Activated naive CD4-positive, alpha-beta T cell treated with anti-CD3 and anti-CD28 coated beads, Interleukin-2, amount 50 U/mL, for 72 hours (primary cell): ENCODE measurements at regions not wholly inside any gene's neighbourhood (a gene's known extent, or its start where the extent isn't known, plus 50 kb on each side); places are given as distances from the start of the nearest gene placed in this dataset.

Source experiments
- ATAC-seq, 2 donors: fragments of 150-1000 bp; cut with Tn5 transposase; 2 replicates each; pipeline ENCODE4 v1.10.0; 2021; ENCODE audit warnings: mild to moderate bottlenecking in 2 of 2, moderate library complexity in 2 of 2
- DNase-seq, 2 donors: peaks; one replicate each; pipeline ENCODE4 v3.0.0; 2021 to 2022; ENCODE audit warnings: low spot score in 2 of 2
- H3K27ac Mint-ChIP-seq, 2 donors: one replicate each; pipeline ENCODE4 v1.8.0; 2022; ENCODE audit warnings: mild to moderate bottlenecking in 2 of 2, mixed read lengths in 2 of 2
- H3K36me3 Mint-ChIP-seq, 2 donors: one replicate each; pipeline ENCODE4 v1.8.0; 2022; ENCODE audit warnings: mixed read lengths in 2 of 2
- H3K9me3 Mint-ChIP-seq, 2 donors: one replicate each; pipeline ENCODE4 v1.8.0; 2022; ENCODE audit warnings: mixed read lengths in 2 of 2

DNA sequence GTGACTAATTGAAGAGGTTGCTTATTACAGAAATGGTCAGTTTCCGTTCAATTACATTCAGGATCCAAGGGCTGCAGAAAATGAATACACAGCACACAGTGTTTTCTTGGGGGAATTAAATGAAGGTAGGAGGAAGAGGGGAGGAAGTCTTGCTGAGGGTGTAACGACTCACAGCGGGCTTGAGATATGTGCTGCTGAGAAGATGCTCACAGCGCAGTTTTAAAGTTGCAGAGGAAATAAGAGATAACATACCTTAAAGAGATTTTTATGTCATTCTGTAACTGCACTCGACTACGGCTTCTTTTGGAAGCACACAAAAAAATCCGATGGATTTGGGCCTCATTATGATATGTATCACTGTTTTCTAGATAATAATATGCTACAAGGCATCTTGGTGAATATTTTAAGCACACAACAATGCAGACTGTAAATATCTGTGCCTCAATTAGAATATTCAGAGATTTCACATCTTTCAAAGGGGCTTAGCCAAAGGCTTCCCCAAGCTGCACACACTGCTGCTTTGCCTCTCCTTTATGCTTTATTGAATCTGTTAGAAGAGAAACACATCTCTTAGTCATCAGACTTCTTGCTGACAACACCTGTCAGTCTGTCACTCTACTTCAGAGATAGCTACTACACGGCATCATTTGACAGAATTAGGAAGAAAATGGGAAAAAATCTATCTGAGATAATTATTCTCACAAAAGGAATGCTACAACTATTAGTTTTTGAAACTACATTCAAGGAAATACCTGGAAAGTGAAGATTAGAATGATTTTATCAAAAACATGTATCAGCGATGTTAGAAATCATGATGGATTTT lies 773.2 kb downstream of the OTOL1 start:
- H3K36me3 Mint-ChIP-seq, result no peaks in the 10 kb centered on the region
- ATAC-seq, result no peak
- no peak for DNase-seq
- H3K9me3 Mint-ChIP-seq, result peaks cover 0 to 3% of the 10 kb centered on the region in 2 donors
- H3K27ac Mint-ChIP-seq, result no peak overlapping the region

DNA sequence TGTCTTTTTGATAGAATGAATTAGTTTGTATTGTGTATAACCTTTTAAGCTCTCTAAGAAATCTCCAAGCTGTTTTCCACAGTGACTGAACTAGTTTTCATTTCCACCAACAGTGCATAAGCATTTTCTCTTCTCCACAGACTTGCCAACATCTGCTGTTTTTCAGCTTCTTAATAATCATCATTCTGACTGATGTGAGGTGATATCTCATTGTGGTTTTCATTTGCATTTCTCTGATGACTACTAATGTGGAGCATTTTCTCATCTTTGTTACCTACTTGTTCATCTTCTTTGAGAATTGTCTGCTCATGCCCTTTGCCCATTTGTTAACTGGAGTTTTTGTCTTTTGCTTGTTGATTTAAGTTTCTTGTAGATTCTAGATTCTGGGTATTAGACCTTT lies 777.5 kb downstream of the OTOL1 start:
- H3K9me3 Mint-ChIP-seq, result peaks cover 4 to 7% of the 10 kb centered on the region in 2 donors
- no peak overlapping the region for H3K27ac Mint-ChIP-seq
- H3K36me3 Mint-ChIP-seq, result no peaks in the 10 kb centered on the region
- ATAC-seq, result no peak
- DNase-seq, result no peak

DNA sequence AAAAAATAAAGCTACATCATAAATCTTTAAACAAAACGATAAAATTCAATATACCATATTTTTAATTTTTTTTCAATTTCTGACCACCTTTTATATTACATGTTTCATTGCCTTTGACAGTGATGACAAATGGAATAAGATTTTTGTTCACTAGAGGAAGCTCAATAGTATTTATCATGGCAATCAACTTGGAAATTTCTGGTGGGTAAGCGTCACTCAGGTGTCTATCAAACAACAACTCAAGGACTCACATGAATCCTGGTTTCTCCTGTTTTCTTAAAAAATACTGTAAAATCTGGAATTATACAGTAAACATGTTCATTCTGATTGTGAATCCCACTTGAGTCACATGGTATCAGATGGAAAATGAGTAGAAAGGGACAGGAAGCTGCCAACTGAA lies 782.2 kb downstream of the OTOL1 start:
- Mint-ChIP-seq H3K9me3 (peaks cover 4 to 7% of the 10 kb centered on the region in 2 donors), H3K27ac (no peak overlapping the region), H3K36me3 (no peaks in the 10 kb centered on the region)
- DNase-seq, result no peak
- ATAC-seq, result no peak

DNA sequence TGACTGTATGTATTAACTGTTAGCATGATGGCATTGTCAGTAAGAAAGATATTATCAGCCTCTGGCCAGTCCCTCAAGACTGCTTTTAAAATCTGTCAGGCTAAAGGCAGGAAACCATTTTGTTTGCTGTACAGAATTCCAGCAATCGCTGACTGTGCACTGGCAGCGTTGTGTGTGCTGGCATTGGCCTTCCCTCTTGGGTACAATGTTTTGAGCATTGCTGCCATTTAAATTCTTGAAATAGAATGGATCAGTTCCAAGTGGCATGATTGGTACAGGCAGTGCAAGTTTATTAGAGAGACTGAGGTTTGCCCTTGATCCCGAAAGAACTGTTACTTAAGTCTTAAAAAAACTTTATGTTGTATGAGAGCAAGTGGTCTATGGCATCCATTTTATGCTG lies 788.7 kb downstream of the OTOL1 start:
- Mint-ChIP-seq H3K27ac (no peak overlapping the region), H3K9me3 (no peaks in the 10 kb centered on the region), H3K36me3 (no peaks in the 10 kb centered on the region)
- no peak for ATAC-seq
- DNase-seq, result no peak

DNA sequence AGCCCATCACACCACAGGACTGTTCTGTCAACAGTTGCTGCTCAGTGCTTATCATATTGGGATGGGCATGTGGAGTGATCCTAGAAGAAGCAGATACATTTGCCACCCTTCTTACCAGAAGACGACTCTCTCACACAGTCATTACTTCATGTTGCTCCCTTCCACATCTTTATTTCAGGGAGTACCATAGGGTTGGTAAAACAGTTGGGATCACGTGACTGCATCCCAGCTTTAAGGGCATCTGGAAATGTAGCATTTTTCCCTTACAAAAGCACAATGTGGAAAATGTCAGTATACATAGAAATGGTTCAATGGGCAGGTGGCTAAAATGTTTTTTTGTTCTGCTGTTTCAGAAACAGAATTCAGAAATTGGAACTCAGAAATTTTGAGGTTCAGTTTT lies 791.0 kb downstream of the OTOL1 start:
- Mint-ChIP-seq H3K36me3 (no peaks in the 10 kb centered on the region), H3K9me3 (peaks cover 4 to 5% of the 10 kb centered on the region in 2 donors), H3K27ac (no peak overlapping the region)
- DNase-seq (no peak), ATAC-seq (no peak)

DNA sequence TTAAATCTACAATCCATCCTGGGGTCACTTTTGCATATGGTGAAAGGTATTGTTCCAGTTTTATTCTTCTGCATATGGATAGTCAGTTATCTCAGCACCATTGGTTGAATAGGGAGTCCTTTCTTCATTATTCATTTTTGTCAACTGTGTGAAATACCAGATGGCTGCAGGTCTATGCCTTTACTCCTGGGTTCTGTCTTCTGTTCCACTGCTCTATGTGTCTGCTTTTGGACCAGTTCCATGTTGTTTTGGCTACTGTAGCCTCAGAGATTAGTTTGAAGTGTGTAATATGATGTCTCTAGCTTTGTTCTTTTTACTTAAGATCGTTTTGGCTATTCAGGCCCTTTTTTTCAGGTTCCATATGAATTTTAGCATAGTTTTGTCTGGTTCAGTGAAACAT lies 795.8 kb downstream of the OTOL1 start:
- H3K9me3 Mint-ChIP-seq, result peaks cover 8 to 18% of the 10 kb centered on the region in 2 donors
- peaks cover 0 to 5% of the 10 kb centered on the region in 2 donors for H3K36me3 Mint-ChIP-seq
- DNase-seq, result no peak
- no peak for ATAC-seq
- H3K27ac Mint-ChIP-seq, result no peak overlapping the region

DNA sequence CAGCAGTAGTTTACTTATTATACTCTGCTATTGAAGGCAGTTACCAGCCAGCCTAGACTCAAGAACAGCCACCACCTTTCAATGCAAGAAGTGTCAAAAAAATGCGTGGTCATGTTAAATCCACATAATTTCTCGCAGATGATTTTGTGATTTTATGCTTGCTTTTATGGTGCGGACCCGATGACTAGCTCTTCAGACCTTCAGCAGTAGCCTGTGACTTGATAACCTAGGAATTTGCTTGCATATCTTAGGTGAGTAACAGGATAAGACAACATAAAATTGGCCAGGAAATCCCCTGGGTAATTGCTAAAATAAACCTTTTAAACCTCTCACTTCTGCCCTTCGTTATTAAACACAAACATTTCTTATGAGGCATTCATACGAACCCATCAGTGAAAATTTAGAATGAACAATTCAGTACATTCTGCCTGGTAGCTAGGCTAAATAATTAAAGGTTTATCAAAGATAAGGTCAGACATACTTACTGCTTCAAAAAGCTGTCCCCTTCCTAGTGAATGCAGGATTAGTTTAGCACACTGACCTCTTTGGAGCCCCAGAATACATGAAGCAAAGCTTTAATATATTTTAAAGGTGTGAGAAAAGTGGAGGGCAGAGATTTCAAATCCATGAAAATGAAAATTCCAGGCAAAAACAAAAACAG lies 798.8 kb downstream of the OTOL1 start:
- peaks cover 0 to 5% of the 10 kb centered on the region in 2 donors for H3K36me3 Mint-ChIP-seq
- ATAC-seq, result no peak
- no peak for DNase-seq
- no peak overlapping the region for H3K27ac Mint-ChIP-seq
- H3K9me3 Mint-ChIP-seq, result peaks cover 8 to 21% of the 10 kb centered on the region in 2 donors

DNA sequence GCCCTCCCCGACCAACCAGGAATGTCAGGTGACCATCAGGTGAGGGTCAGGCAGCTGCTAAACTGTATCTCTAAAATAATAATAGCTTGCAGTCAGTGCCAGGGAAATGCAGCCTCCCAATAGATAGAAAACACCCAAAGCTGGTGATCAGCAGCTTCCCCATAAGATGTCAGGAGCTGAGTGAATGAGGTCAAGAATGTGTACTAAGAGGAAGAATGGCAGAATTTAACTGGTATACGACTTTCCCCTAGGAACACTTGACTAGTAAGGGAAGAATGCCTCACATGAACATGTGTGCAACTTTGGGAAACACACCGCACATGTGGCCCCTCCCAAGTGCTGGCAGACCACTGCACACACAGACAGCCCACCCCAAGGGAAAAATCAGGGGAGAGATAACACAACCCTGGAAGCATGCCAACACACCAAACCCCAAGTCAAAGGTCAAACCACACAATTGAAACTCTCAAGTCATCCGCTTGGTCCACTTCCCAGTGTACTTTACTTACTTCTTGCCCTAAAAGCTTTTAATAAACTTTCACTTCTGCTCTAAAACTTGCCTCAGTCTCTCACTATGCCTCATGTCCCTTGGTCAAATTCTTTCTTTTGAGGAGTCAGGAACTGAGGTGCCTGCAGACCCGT lies 806.5 kb downstream of the OTOL1 start:
- H3K36me3 Mint-ChIP-seq, result no peaks in the 10 kb centered on the region
- DNase-seq (no peak), ATAC-seq (no peak)
- H3K9me3 Mint-ChIP-seq, result peaks cover 3 to 4% of the 10 kb centered on the region in 2 donors
- H3K27ac Mint-ChIP-seq, result no peak overlapping the region

DNA sequence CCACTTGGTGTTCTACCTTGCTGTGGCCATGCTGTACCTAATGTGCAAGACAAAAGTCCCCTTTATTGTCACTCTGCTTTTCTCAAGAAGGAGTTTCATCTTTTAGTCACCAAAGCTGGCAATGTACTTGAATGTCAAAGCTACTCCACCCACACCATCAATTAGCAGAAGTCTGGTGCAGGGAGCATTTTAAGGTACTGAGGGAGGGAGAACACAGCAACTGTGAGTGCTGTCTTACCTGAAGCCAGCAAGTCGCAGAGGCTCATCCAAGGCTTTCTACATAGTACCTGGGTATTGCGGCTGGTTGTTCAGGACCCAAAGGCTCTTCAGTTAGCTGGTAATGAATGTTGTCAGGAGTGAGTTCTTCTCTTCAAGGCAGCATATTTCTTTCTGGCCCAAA lies 820.4 kb downstream of the OTOL1 start:
- Mint-ChIP-seq H3K36me3 (no peaks in the 10 kb centered on the region), H3K27ac (no peak overlapping the region), H3K9me3 (peaks cover 6 to 7% of the 10 kb centered on the region in 2 donors)
- ATAC-seq (no peak), DNase-seq (no peak)

DNA sequence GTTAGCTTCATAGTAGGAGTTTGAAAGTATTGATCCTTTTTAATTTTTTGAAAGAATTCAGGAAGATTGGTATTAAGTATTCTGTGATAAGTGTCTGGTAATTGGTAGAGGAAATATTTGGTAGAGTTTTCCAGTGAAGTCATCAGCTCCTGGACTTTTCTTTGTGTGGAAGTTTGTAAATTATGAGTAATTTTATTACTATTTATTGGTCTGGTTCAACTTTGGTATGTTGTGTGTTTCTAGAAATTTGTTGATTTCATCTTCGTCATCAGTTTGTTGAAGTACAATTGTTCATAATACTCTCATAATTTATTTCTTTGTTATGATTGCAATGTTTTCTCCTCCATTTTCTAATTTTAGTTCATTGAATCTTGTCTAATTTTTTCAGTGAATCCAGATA lies 832.0 kb downstream of the OTOL1 start:
- Mint-ChIP-seq H3K9me3 (peaks cover 5 to 10% of the 10 kb centered on the region in 2 donors), H3K36me3 (peaks cover 0 to 6% of the 10 kb centered on the region in 2 donors), H3K27ac (no peak overlapping the region)
- DNase-seq (no peak), ATAC-seq (no peak)

DNA sequence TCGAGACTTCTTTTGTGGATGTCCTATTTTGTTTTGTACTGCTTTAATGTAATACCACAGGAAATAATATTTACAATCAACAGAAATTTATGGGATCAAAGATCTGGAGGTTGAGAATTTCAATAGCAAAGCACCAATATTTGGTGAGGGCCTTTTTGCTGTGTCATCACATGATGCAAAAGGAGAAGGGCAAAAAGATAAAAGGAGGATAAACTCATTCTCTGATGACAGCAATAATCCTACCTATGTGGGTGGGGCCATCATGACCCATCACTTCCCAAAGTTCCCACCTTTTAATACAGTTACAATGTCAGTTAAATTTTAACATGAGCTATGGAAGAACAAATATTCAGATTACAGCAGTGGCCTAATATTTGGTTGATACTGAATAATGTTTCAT lies 832.9 kb downstream of the OTOL1 start:
- H3K36me3 Mint-ChIP-seq, result no peaks in the 10 kb centered on the region
- no peak for DNase-seq
- H3K27ac Mint-ChIP-seq, result no peak overlapping the region
- ATAC-seq, result no peak
- peaks cover 7 to 9% of the 10 kb centered on the region in 2 donors for H3K9me3 Mint-ChIP-seq

DNA sequence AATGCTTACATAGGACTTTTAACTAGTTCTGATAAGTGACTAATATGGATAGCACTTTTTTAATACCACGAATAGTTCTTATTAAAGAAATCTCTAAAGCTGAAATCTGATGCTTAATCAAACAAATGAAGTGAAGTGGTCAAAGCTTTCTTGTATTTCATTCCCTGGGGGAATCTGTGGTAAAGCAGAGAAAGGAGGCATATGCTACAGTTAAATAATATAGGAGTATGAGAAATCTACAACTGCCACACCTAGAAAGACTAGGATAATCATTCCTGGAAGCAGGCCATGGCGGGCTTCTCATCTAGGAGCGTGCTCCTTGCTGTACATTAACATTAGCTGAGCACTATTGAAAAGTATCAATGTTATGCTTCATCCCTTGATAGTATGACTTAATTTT lies 835.7 kb downstream of the OTOL1 start:
- peaks cover 6 to 8% of the 10 kb centered on the region in 2 donors for H3K9me3 Mint-ChIP-seq
- ATAC-seq, result no peak
- no peaks in the 10 kb centered on the region for H3K36me3 Mint-ChIP-seq
- no peak overlapping the region for H3K27ac Mint-ChIP-seq
- no peak for DNase-seq

DNA sequence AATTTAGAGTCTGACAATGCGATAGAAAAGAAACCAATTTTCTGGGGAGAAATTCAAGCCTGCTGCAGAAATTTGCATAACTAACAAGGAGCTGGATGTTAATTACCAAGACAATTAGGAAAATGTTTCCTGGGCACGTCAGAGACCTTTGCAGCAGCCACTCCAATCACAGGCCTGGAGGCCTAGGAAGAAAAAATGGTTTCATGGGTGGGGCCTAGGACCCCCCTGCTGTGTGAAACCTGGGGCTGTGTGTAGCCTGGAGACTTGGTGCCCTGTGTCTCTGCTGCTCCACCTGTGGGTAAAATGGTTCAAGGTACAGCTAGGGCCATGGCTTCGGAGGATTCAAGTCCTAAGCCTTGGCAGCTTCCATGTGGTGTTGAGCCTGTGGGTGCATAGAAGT lies 837.9 kb downstream of the OTOL1 start:
- Mint-ChIP-seq H3K36me3 (no peaks in the 10 kb centered on the region), H3K27ac (no peak overlapping the region), H3K9me3 (peaks cover 4 to 6% of the 10 kb centered on the region in 2 donors)
- DNase-seq (no peak), ATAC-seq (no peak)

DNA sequence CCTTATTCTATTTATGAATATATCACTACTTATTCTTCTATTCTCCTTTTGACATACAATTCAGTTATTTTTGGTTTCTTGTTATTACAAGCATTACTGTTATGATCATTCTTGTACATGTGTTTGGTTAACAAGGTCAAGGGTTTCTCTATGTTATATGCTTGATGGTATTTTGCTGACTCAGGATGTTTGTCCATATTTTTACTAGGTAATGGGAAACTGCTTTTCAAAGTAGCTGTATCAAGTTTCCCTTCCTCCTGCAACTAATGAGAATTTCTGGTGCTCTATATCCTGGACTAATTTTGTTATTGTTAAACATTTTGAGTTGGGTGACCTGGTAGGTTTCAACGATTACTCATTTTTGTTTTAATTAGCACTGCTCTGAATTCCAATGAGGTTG lies 841.0 kb downstream of the OTOL1 start:
- H3K9me3 Mint-ChIP-seq, result peaks cover 4 to 6% of the 10 kb centered on the region in 2 donors
- ATAC-seq (no peak), DNase-seq (no peak)
- no peak overlapping the region for H3K27ac Mint-ChIP-seq
- H3K36me3 Mint-ChIP-seq, result no peaks in the 10 kb centered on the region

DNA sequence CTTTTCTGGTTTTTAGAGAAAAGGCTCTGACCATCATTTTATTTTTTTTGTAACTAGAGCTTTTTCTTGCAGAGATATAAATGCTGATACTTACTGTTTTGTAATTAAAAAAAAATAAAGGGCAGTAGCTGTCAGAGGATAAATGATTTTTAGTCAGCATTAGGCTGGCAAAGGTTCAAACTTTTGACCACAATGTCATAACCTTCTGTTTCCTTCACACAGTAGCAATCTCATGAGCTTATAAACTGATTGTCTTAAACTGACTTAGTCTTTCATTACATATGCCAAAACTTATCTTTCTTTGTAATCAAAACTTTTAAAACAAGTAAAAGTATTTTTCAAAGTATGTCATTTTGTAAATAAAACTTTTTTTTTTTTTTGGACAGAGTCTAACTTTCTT lies 841.9 kb downstream of the OTOL1 start:
- Mint-ChIP-seq H3K9me3 (peaks cover 4 to 6% of the 10 kb centered on the region in 2 donors), H3K36me3 (no peaks in the 10 kb centered on the region), H3K27ac (no peak overlapping the region)
- no peak for ATAC-seq
- DNase-seq, result no peak

DNA sequence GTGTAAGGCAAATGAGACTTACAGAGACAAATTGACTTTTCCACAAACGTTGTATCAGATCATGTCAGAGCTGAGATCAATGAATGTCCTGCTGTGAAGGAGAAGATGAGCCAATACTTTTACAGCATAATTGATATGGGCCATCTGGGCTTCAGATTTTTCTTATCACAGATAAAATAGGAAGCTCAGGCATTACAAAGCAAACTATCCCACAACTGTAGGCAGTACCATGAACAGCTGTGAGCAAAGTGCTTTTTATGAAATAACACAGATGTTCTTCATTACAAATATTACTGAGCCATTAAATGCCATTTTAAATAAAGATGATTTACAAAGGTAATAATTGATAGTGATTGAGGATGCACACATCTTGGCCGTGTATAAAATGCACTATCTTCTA lies 852.3 kb downstream of the OTOL1 start:
- Mint-ChIP-seq H3K36me3 (no peaks in the 10 kb centered on the region), H3K27ac (no peak overlapping the region), H3K9me3 (peaks cover 2 to 7% of the 10 kb centered on the region in 2 donors)
- ATAC-seq (no peak), DNase-seq (no peak)

DNA sequence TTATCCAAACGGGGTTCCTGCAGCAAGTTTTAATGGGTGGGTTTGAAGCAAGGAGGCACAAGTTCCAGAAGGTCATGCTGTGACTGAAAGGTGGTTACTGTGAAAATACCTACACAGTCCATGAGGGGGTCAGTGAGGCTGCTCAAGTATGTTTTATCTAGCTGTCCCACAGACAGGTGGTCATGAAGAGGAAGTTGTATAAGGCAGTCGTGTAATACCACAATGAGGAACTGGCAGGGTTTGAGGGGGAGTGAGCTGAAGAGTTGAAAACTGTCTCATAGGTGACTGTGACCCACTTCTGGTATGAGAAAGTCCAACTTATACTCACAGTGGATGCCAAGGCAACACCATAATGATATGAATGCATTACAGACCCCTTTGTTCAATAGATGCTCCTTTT lies 856.8 kb downstream of the OTOL1 start:
- DNase-seq (no peak), ATAC-seq (no peak)
- Mint-ChIP-seq H3K36me3 (no peaks in the 10 kb centered on the region), H3K27ac (no peak overlapping the region), H3K9me3 (peaks cover 4 to 7% of the 10 kb centered on the region in 2 donors)
